Stomach (tissue), 4 donors: ENCODE measurements at regions not wholly inside any gene's neighbourhood (a gene's known extent, or its start where the extent isn't known, plus 50 kb on each side); places are given as distances from the start of the nearest gene placed in this dataset.

Source experiments
- EP300 ChIP-seq: sonication (generic); formaldehyde crosslinking; IDR thresholded peaks from one replicate; pipeline ENCODE4 v1.6.1; 2017; ENCODE audit warnings: antibody characterized with exemption
- POLR2A ChIP-seq, 4 donors: fragments of 450-650 bp; IDR thresholded peaks; one replicate each; pipeline ENCODE4 v1.6.1; 2016; ENCODE audit warnings: antibody characterized with exemption in 4 of 4, control low read depth in 2 of 4, mild to moderate bottlenecking in 1 of 4, moderate library complexity in 1 of 4
- POLR2AphosphoS5 ChIP-seq, 3 donors: sonication (generic); formaldehyde crosslinking; IDR thresholded peaks; one replicate each; pipeline ENCODE4 v1.6.1; 2016; ENCODE audit warnings: antibody characterized with exemption in 3 of 3
- TF ChIP-seq, protein P1 (sequence below), 7 experiments: fragments of 450-650 bp in 4 of 7; fragments of 200-600 bp in 3 of 7; sonication (generic) in 3 of 7; IDR thresholded peaks; one replicate each; pipeline ENCODE4 v1.5.1; 2016 to 2019; ENCODE audit warnings: antibody characterized with exemption in 7 of 7, control low read depth in 2 of 7, mild to moderate bottlenecking in 1 of 7

DNA sequence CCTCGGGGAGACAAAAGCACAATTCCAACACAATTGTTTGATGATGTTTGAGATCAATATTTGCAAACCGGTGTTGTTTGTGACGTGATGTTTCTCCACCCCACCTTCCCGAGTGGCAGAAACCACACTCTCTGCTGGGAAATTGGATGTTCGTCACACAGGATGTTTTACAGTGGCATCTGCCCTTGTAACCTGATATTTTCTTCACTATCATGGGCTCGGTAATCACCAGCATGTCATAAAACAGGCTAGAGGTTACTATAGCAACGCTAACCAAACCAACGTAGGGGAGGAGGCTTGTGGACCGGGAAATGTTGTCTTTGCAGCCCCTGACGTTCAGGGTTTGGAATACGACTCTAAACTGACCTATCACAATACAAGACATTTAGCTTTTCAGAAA is 454.5 kb downstream of the IRS2 start:
- TF ChIP-seq, protein P1, sequence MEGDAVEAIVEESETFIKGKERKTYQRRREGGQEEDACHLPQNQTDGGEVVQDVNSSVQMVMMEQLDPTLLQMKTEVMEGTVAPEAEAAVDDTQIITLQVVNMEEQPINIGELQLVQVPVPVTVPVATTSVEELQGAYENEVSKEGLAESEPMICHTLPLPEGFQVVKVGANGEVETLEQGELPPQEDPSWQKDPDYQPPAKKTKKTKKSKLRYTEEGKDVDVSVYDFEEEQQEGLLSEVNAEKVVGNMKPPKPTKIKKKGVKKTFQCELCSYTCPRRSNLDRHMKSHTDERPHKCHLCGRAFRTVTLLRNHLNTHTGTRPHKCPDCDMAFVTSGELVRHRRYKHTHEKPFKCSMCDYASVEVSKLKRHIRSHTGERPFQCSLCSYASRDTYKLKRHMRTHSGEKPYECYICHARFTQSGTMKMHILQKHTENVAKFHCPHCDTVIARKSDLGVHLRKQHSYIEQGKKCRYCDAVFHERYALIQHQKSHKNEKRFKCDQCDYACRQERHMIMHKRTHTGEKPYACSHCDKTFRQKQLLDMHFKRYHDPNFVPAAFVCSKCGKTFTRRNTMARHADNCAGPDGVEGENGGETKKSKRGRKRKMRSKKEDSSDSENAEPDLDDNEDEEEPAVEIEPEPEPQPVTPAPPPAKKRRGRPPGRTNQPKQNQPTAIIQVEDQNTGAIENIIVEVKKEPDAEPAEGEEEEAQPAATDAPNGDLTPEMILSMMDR (IDR thresholded peaks at IDR 0.05): no peak
- TF ChIP-seq POLR2AphosphoS5 (IDR thresholded peaks at IDR 0.05) (no peak), POLR2A (IDR thresholded peaks at IDR 0.05) (no peak), EP300 (no peak)
